22Rv1 (cell line): ENCODE measurements at regions not wholly inside any gene's neighbourhood (a gene's known extent, or its start where the extent isn't known, plus 50 kb on each side); places are given as distances from the start of the nearest gene placed in this dataset.

Source experiments
- CTCF ChIP-seq: fragments of 450-650 bp; IDR thresholded peaks from 2 replicates; pipeline ENCODE4 v1.5.1; 2017; ENCODE audit warnings: mild to moderate bottlenecking
- ZFX ChIP-seq: fragments of 450-650 bp; IDR thresholded peaks from 2 replicates; pipeline ENCODE4 v1.6.1; 2017; ENCODE audit warnings: antibody characterized with exemption, borderline replicate concordance

- no peak for TF ChIP-seq CTCF
- TF ChIP-seq ZFX, result no peak
Observed at GRCh38 chr3:73820431-73820830, 195.7 kb upstream of the PDZRN3 start.
